ENCODE measurements at regions not wholly inside any gene's neighbourhood (a gene's known extent, or its start where the extent isn't known, plus 50 kb on each side); places are given as distances from the start of the nearest gene placed in this dataset.

DNA sequence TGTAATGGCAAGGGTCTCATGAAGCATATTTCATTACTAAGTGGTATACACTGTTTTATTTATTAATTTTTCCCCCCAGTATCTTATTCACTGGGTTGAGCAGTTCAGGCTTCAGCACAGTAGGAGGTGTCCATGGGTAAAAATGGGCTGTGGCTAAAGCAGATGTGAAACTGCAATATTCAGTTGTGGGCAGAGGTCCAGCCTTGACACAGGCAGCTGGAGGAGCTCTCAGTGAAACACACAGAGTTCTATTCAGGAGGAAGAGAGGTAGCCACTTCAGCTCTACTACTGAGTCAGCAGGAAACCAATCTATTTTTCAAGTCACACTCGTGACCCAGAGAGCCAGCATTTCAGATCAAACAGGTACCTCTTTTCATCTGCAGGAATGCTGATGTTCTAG, 418.3 kb downstream of the CDH10 start:
- TF ChIP-seq EZH2 (IDR thresholded peaks at IDR 0.05; ENCODE audit: borderline replicate concordance, control insufficient read depth, low read depth, low read length) (no peak), CEBPB (IDR thresholded peaks at IDR 0.05; ENCODE audit: borderline replicate concordance in 1 of 2, low read depth in 2 of 2, low read length in 2 of 2) (no peak)

Measured in GM12878 (cell line).